HepG2 (cell line): ENCODE measurements at regions not wholly inside any gene's neighbourhood (a gene's known extent, or its start where the extent isn't known, plus 50 kb on each side); places are given as distances from the start of the nearest gene placed in this dataset.

Experiments
- ARNT ChIP-seq: fragments of 450-650 bp; IDR thresholded peaks from 2 replicates; pipeline ENCODE4 v1.6.1; 2017
- ATF6 ChIP-seq: sonication (generic); formaldehyde crosslinking; conservative IDR thresholded peaks from 2 replicates; pipeline ENCODE4 v1.4.0; 2020; ENCODE audit warnings: missing genetic modification reagents
- CHCHD3 ChIP-seq: sonication (generic); formaldehyde crosslinking; IDR thresholded peaks from 2 replicates; pipeline ENCODE4 v1.8.0; 2022; ENCODE audit warnings: mild to moderate bottlenecking, missing genetic modification reagents, moderate library complexity
- E2F1 ChIP-seq: sonication (generic); formaldehyde crosslinking; IDR thresholded peaks from 2 replicates; pipeline ENCODE4 v1.5.0; 2020; ENCODE audit warnings: missing genetic modification reagents
- FOSL2 ChIP-seq: sonication (generic); formaldehyde crosslinking; IDR thresholded peaks from 2 replicates; pipeline ENCODE4 v1.4.0; 2020; ENCODE audit warnings: missing genetic modification reagents
- HNRNPUL1 ChIP-seq: fragments of 200-400 bp; formaldehyde crosslinking; IDR thresholded peaks from 2 replicates; pipeline ENCODE4 v1.6.1; 2017; ENCODE audit warnings: low read depth, mild to moderate bottlenecking, low read length, moderate library complexity
- IKZF5 ChIP-seq: IDR thresholded peaks from 2 replicates; pipeline ENCODE4 v1.6.1; 2018; ENCODE audit warnings: missing genetic modification reagents, mild to moderate bottlenecking, missing compliant biosample characterization
- KDM4B ChIP-seq: sonication (generic); formaldehyde crosslinking; IDR thresholded peaks from 2 replicates; pipeline ENCODE4 v1.4.0; 2020; ENCODE audit warnings: missing genetic modification reagents
- KLF11 ChIP-seq: IDR thresholded peaks from 2 replicates; pipeline ENCODE4 v1.6.1; 2016; ENCODE audit warnings: missing compliant biosample characterization
- MAFK ChIP-seq, 2 experiments: IDR thresholded peaks in 1 of 2; conservative IDR thresholded peaks in 1 of 2; 2 replicates each; pipeline ENCODE4 v1.6.1; 2011; ENCODE audit warnings: improper control_type of control experiment in 2 of 2, low read length in 2 of 2
- MIXL1 ChIP-seq: IDR thresholded peaks from 2 replicates; pipeline ENCODE4 v1.6.1; 2016
- NR3C1 ChIP-seq: sonication (generic); formaldehyde crosslinking; IDR thresholded peaks from 2 replicates; pipeline ENCODE4 v1.4.0; 2020; ENCODE audit warnings: missing genetic modification reagents
- REXO4 ChIP-seq: sonication (generic); formaldehyde crosslinking; IDR thresholded peaks from 2 replicates; pipeline ENCODE4 v1.8.0; 2022; ENCODE audit warnings: missing genetic modification reagents, mild to moderate bottlenecking, borderline replicate concordance
- SOX5 ChIP-seq: IDR thresholded peaks from 2 replicates; pipeline ENCODE4 v1.6.1; 2016; ENCODE audit warnings: borderline replicate concordance
- THAP8 ChIP-seq: sonication (generic); formaldehyde crosslinking; IDR thresholded peaks from 2 replicates; pipeline ENCODE4 v1.5.1; 2020; ENCODE audit warnings: missing genetic modification reagents, mild to moderate bottlenecking, borderline replicate concordance
- ZBTB1 ChIP-seq: sonication (generic); formaldehyde crosslinking; IDR thresholded peaks from 2 replicates; pipeline ENCODE4 v1.4.0; 2020; ENCODE audit warnings: missing genetic modification reagents, borderline replicate concordance
- ZNF101 ChIP-seq: sonication (generic); formaldehyde crosslinking; IDR thresholded peaks from 2 replicates; pipeline ENCODE4 v1.4.0; 2020; ENCODE audit warnings: mild to moderate bottlenecking, low read depth, missing genetic modification reagents, borderline replicate concordance
- ZNF263 ChIP-seq: sonication (generic); formaldehyde crosslinking; IDR thresholded peaks from 2 replicates; pipeline ENCODE4 v1.4.0; 2020; ENCODE audit warnings: missing genetic modification reagents
- ZNF484 ChIP-seq: sonication (generic); formaldehyde crosslinking; IDR thresholded peaks from 2 replicates; pipeline ENCODE4 v1.5.1; 2020; ENCODE audit warnings: mild to moderate bottlenecking, low read depth, missing genetic modification reagents, borderline replicate concordance
- ZNF678 ChIP-seq: sonication (generic); formaldehyde crosslinking; IDR thresholded peaks from 2 replicates; pipeline ENCODE4 v1.4.0; 2020; ENCODE audit warnings: mild to moderate bottlenecking, missing genetic modification reagents
- ZNF891 ChIP-seq: sonication (generic); formaldehyde crosslinking; IDR thresholded peaks from 2 replicates; pipeline ENCODE4 v1.5.0; 2020; ENCODE audit warnings: mild to moderate bottlenecking, missing genetic modification reagents
- TF ChIP-seq, protein P1 (sequence below): sonication (generic); formaldehyde crosslinking; IDR thresholded peaks from 2 replicates; pipeline ENCODE4 v1.5.0; 2020; ENCODE audit warnings: mild to moderate bottlenecking, missing genetic modification reagents
- TF ChIP-seq, protein P2 (sequence below): sonication (generic); formaldehyde crosslinking; IDR thresholded peaks from 2 replicates; pipeline ENCODE4 v1.5.0; 2020; ENCODE audit warnings: missing genetic modification reagents

DNA sequence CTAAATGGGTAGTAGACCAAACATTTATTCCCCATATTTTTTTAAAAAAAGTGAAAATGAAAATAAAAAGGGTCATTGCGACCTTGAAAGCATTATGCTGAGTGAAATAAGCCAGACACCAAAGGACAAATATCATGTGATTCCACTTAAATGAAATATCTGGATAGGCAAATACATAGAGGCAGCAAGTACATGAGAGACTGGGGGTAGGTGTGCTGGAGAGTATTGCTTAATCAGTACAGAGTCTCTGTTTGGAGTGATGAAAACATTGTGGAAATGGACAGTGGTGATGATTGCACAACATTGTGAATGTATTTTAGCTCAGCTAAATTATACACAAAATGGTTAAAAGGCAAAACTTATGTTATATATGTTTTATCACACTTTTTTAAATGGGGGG lies 169.4 kb downstream of the AKR1D1 start (continued):
- TF ChIP-seq, protein P1, sequence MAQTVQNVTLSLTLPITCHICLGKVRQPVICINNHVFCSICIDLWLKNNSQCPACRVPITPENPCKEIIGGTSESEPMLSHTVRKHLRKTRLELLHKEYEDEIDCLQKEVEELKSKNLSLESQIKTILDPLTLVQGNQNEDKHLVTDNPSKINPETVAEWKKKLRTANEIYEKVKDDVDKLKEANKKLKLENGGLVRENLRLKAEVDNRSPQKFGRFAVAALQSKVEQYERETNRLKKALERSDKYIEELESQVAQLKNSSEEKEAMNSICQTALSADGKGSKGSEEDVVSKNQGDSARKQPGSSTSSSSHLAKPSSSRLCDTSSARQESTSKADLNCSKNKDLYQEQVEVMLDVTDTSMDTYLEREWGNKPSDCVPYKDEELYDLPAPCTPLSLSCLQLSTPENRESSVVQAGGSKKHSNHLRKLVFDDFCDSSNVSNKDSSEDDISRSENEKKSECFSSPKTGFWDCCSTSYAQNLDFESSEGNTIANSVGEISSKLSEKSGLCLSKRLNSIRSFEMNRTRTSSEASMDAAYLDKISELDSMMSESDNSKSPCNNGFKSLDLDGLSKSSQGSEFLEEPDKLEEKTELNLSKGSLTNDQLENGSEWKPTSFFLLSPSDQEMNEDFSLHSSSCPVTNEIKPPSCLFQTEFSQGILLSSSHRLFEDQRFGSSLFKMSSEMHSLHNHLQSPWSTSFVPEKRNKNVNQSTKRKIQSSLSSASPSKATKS (CRISPR knock-in tag): peak; percentile 62; the same call in 1 of the 2 replicates
- TF ChIP-seq, protein P2, sequence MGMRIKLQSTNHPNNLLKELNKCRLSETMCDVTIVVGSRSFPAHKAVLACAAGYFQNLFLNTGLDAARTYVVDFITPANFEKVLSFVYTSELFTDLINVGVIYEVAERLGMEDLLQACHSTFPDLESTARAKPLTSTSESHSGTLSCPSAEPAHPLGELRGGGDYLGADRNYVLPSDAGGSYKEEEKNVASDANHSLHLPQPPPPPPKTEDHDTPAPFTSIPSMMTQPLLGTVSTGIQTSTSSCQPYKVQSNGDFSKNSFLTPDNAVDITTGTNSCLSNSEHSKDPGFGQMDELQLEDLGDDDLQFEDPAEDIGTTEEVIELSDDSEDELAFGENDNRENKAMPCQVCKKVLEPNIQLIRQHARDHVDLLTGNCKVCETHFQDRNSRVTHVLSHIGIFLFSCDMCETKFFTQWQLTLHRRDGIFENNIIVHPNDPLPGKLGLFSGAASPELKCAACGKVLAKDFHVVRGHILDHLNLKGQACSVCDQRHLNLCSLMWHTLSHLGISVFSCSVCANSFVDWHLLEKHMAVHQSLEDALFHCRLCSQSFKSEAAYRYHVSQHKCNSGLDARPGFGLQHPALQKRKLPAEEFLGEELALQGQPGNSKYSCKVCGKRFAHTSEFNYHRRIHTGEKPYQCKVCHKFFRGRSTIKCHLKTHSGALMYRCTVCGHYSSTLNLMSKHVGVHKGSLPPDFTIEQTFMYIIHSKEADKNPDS (CRISPR knock-in tag): peak; percentile 75; the same call in 1 of the 2 replicates
- TF ChIP-seq HNRNPUL1 (no peak), ATF6 (CRISPR knock-in tag) (no peak), ZNF263 (CRISPR knock-in tag) (no peak), MAFK (conservative IDR thresholded peaks at IDR 0.05 in 1 of 2, IDR thresholded peaks at IDR 0.05 in 1 of 2; ENCODE audit: low read length in 2 of 2) (no peak; a peak in 1 of 4 replicates), KLF11 (CRISPR knock-in tag) (peak; percentile 69; the same call in 1 of the 2 replicates), NR3C1 (CRISPR knock-in tag) (no peak), ZNF484 (no peak), ZBTB1 (CRISPR knock-in tag) (no peak), ZNF101 (CRISPR knock-in tag) (no peak), REXO4 (no peak), IKZF5 (CRISPR knock-in tag) (peak; percentile 72; the same call in 1 of the 2 replicates), CHCHD3 (CRISPR knock-in tag) (no peak), ARNT (no peak), FOSL2 (CRISPR knock-in tag) (peak; percentile 78), THAP8 (CRISPR knock-in tag) (no peak), KDM4B (CRISPR knock-in tag) (peak; percentile 71; the same call in 1 of the 2 replicates), MIXL1 (peak; percentile 81), ZNF891 (CRISPR knock-in tag) (no peak), E2F1 (CRISPR knock-in tag) (peak; percentile 36; the same call in 1 of the 2 replicates), SOX5 (CRISPR knock-in tag) (peak; percentile 86), ZNF678 (CRISPR knock-in tag) (no peak)
